HCT116 (cell line): ENCODE measurements at regions not wholly inside any gene's neighbourhood (a gene's known extent, or its start where the extent isn't known, plus 50 kb on each side); places are given as distances from the start of the nearest gene placed in this dataset.

ENCODE experiments used
- CEBPB ChIP-seq: IDR thresholded peaks from 2 replicates; pipeline ENCODE4 v1.6.1; 2012; ENCODE audit warnings: low read depth
- CTCF ChIP-seq, 3 experiments: fragments of 200-600 bp in 1 of 3; sonication (generic) in 1 of 3; IDR thresholded peaks in 2 of 3; conservative IDR thresholded peaks in 1 of 3; 2 replicates each; pipeline ENCODE4 v1.5.1; 2012 to 2017; ENCODE audit warnings: low read depth in 2 of 3, low read length in 2 of 3, antibody characterized with exemption in 1 of 3, borderline replicate concordance in 1 of 3, control low read depth in 1 of 3, mild to moderate bottlenecking in 1 of 3, mixed read lengths in 1 of 3, mixed run types in 1 of 3, moderate library complexity in 1 of 3; ENCODE audit not compliant: insufficient read depth in 1 of 3
- EZH2 ChIP-seq: fragments of 200-600 bp; sonication (generic); IDR thresholded peaks from 2 replicates; pipeline ENCODE4 v1.6.1; 2017; ENCODE audit warnings: antibody characterized with exemption, mixed run types
- POLR2A ChIP-seq: IDR thresholded peaks from 2 replicates; pipeline ENCODE4 v1.7.0; 2011; ENCODE audit warnings: borderline replicate concordance; ENCODE audit not compliant: insufficient read depth, insufficient read length; ENCODE audit errors: extremely low read depth

- TF ChIP-seq CTCF (IDR thresholded peaks at IDR 0.05 in 2 of 3, conservative IDR thresholded peaks at IDR 0.05 in 1 of 3; ENCODE audit: borderline replicate concordance in 1 of 3, insufficient read depth in 1 of 3, low read depth in 2 of 3, low read length in 2 of 3) = no peak
- no peak for TF ChIP-seq POLR2A
- TF ChIP-seq CEBPB = no peak
- TF ChIP-seq EZH2 = no peak
Measured at GRCh38 chr4:66028668-66029067, 358.4 kb upstream of the EPHA5 start.
